Ascending aorta (tissue), 2 donors: ENCODE measurements at regions not wholly inside any gene's neighbourhood (a gene's known extent, or its start where the extent isn't known, plus 50 kb on each side); places are given as distances from the start of the nearest gene placed in this dataset.

Experiments used
- DNase-seq, 2 donors: peaks; one replicate each; pipeline ENCODE4 v3.0.0-alpha.2; 2019; ENCODE audit warnings: low spot score in 2 of 2
- H3K27ac ChIP-seq, 2 donors: fragments of 200-600 bp; sonication (generic); one replicate each; pipeline ENCODE4 v1.5.1; 2016 to 2017; ENCODE audit warnings: mild to moderate bottlenecking in 1 of 2
- H3K27me3 ChIP-seq: fragments of 200-600 bp; sonication (generic); one replicate; pipeline ENCODE4 v1.5.1; 2017
- H3K36me3 ChIP-seq, 2 donors: fragments of 200-600 bp; sonication (generic); one replicate each; pipeline ENCODE4 v1.5.1; 2016
- H3K4me1 ChIP-seq, 2 donors: fragments of 200-600 bp; sonication (generic); one replicate each; pipeline ENCODE4 v1.5.1; 2016 to 2017; ENCODE audit warnings: mild to moderate bottlenecking in 1 of 2
- H3K4me3 ChIP-seq, 2 donors: fragments of 200-600 bp; sonication (generic); one replicate each; pipeline ENCODE4 v1.5.1; 2016 to 2017; ENCODE audit warnings: mild to moderate bottlenecking in 1 of 2
- H3K9me3 ChIP-seq, 2 donors: fragments of 200-600 bp; sonication (generic); one replicate each; pipeline ENCODE4 v1.5.1; 2016
- CTCF ChIP-seq, 3 experiments: fragments of 200-600 bp in 2 of 3; fragments of 450-650 bp in 1 of 3; sonication (generic) in 2 of 3; IDR thresholded peaks; one replicate each; pipeline ENCODE4 v1.5.1; 2016 to 2019; ENCODE audit warnings: antibody characterized with exemption in 3 of 3, mild to moderate bottlenecking in 1 of 3, moderate library complexity in 1 of 3
- intact Hi-C: fragments of 100-400 bp; cut with DNase I; formaldehyde crosslinking; loops from one replicate; pipeline ENCODE4 v1.15.1; 2023

DNA sequence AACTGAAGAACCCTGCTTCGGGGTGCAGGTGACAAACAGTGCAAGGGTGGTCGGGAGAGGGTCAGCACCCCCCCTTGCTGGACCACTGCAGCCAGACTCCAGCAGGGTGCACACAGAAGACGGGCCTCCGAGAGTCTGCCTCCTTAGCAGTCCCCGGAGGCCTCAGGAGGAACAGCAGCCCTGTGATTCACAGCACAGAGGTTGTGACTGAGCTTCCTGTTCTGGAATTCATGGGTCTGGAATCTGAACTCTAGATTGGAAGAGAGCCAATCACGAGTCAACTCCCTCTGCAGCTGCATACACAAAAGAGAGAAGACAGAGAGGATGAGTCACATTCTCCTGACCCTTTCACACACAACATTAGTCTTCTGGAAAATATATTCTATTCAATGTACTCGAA is 249.0 kb upstream of the OPRM1 start:
- DNase-seq: peak; percentile 9 to 71
- intact Hi-C loops: no loop called here
- Histone ChIP-seq H3K27ac (peak overlapping the region; percentile 17 to 67), H3K4me3 (no peak overlapping the region), H3K36me3 (no peaks in the 10 kb centered on the region), H3K27me3 (no peaks in the 10 kb centered on the region), H3K4me1 (peaks cover 2 to 18% of the 10 kb centered on the region in 2 donors), H3K9me3 (no peaks in the 10 kb centered on the region)
- TF ChIP-seq CTCF (IDR thresholded peaks at IDR 0.05): peak in 2 of 3 experiments; percentile 23 to 30

GRCh38 chr6:153787341-153787606 is 251.8 kb upstream of the OPRM1 start:
- no peaks in the 10 kb centered on the region for H3K9me3 ChIP-seq
- TF ChIP-seq CTCF (IDR thresholded peaks at IDR 0.05): no peak
- H3K27me3 ChIP-seq: no peaks in the 10 kb centered on the region
- no peak for DNase-seq
- no peak overlapping the region for H3K4me3 ChIP-seq
- no peaks in the 10 kb centered on the region for H3K36me3 ChIP-seq
- H3K27ac ChIP-seq: peak overlapping the region in 1 of 2 donors; percentile 70
- intact Hi-C loops: loop anchor here (10.0 kb wide), 2 partner anchors 172 to 752 kb away; no protein-coding TSS in a partner anchor
- H3K4me1 ChIP-seq: peaks cover 0 to 8% of the 10 kb centered on the region in 2 donors

GRCh38 chr6:153781306-153781705 is 257.7 kb upstream of the OPRM1 start:
- Histone ChIP-seq H3K4me3 (no peak overlapping the region), H3K9me3 (no peaks in the 10 kb centered on the region), H3K36me3 (no peaks in the 10 kb centered on the region), H3K27me3 (no peaks in the 10 kb centered on the region), H3K27ac (no peak overlapping the region), H3K4me1 (peaks cover 0 to 3% of the 10 kb centered on the region in 2 donors)
- intact Hi-C loops: loop anchor here (10.0 kb wide), 2 partner anchors 167 to 747 kb away; no protein-coding TSS in a partner anchor
- TF ChIP-seq CTCF (IDR thresholded peaks at IDR 0.05): no peak
- no peak for DNase-seq

DNA sequence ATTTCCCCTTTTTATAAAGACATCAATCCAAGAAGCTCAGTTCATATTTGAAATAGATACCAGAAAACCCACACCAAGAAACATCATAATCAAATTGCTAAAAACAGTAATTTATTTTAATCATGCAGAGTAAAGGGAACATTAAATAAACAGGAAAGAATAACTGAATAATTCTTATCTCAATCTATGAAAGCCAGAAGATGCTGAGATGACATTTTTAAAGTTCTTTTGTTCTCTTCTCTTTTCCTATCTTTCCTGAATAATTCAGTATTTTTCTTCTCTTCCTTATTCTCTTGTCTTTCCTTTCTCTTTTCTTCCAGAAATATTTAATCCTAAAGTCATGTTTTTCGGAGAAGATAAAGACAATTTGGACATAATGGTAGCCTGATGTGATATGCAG is 259.0 kb upstream of the OPRM1 start:
- Histone ChIP-seq H3K4me3 (no peak overlapping the region), H3K27me3 (no peaks in the 10 kb centered on the region), H3K4me1 (no peaks in the 10 kb centered on the region), H3K27ac (no peak overlapping the region), H3K36me3 (no peaks in the 10 kb centered on the region), H3K9me3 (no peaks in the 10 kb centered on the region)
- DNase-seq: no peak
- intact Hi-C loops: loop anchor here (10.0 kb wide), 2 partner anchors 165 to 745 kb away; no protein-coding TSS in a partner anchor
- TF ChIP-seq CTCF (IDR thresholded peaks at IDR 0.05): no peak

DNA sequence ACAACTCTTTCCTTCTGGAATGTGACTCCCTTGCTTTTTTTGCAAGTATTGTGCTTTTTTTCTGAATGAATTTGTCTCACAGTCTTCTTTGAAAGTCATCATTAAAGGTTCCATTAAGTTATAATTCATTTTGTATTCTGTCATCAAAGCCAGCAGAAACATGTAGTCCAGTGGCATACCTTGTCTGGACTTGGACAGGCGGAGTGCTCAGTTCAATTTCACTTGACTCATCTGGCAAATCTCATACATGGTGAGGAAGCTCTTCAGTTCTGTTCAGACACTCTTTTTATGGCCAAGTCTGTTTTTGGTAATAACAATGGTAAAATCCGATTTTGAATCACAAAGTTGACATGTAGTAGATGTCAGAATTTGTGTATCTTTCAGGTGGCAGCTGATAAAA is 260.8 kb upstream of the OPRM1 start:
- no peak for TF ChIP-seq CTCF (IDR thresholded peaks at IDR 0.05)
- DNase-seq: no peak
- intact Hi-C loops: no loop called here
- Histone ChIP-seq H3K27ac (no peak overlapping the region), H3K4me3 (no peak overlapping the region), H3K27me3 (no peaks in the 10 kb centered on the region), H3K9me3 (no peaks in the 10 kb centered on the region), H3K4me1 (no peaks in the 10 kb centered on the region), H3K36me3 (no peaks in the 10 kb centered on the region)

- no peak overlapping the region for H3K4me3 ChIP-seq
- DNase-seq: no peak
- no peaks in the 10 kb centered on the region for H3K9me3 ChIP-seq
- H3K27me3 ChIP-seq: no peaks in the 10 kb centered on the region
- no peak overlapping the region for H3K27ac ChIP-seq
- no peaks in the 10 kb centered on the region for H3K4me1 ChIP-seq
- H3K36me3 ChIP-seq: no peaks in the 10 kb centered on the region
- intact Hi-C loops: no loop called here
- no peak for TF ChIP-seq CTCF (IDR thresholded peaks at IDR 0.05)
Measured at GRCh38 chr6:153771577-153771976, 267.5 kb upstream of the OPRM1 start.
